ENCODE measurements at regions not wholly inside any gene's neighbourhood (a gene's known extent, or its start where the extent isn't known, plus 50 kb on each side); places are given as distances from the start of the nearest gene placed in this dataset.

GRCh38 chr3:4195006-4195405 lies 108.2 kb upstream of the SETMAR start:
- H3K36me3 ChIP-seq (replicated peaks in 1 of 2; ENCODE audit: control extremely low read depth in 1 of 2, control insufficient read depth in 1 of 2, extremely low read depth in 1 of 2, insufficient read depth in 2 of 2, low read length in 1 of 2): no peaks in the 10 kb centered on the region
- no peaks in the 10 kb centered on the region for H3K9me3 ChIP-seq (ENCODE audit: control extremely low read depth in 1 of 3, control insufficient read depth in 2 of 3, insufficient read depth in 1 of 3, low read length in 2 of 3)
- intact Hi-C loops (cut with micrococcal nuclease): no loop called here
- ChIA-PET POLR2A (no interaction called here), CTCF (no interaction called here)
- Mint-ChIP-seq H3K27me3 (no peaks in the 10 kb centered on the region), H3K9me3 (ENCODE audit: insufficient read depth) (peaks cover 2% of the 10 kb centered on the region), H3K4me1 (no peaks in the 10 kb centered on the region), H3K4me3 (no peak overlapping the region), H3K27ac (no peak overlapping the region)
- no peaks in the 10 kb centered on the region for H3K79me2 ChIP-seq (ENCODE audit: control insufficient read depth, insufficient read depth, low read length)
- no peak overlapping the region for H3K4me3 ChIP-seq (ENCODE audit: control extremely low read depth in 1 of 5, extremely low read depth in 1 of 5, insufficient read depth in 1 of 5, low read depth in 2 of 5, low read length in 4 of 5)
- H3K4me2 ChIP-seq (replicated peaks; ENCODE audit: low read depth, low read length, poor library complexity, severe bottlenecking): no peak overlapping the region
- no peaks in the 10 kb centered on the region for H3K27me3 ChIP-seq (replicated peaks in 1 of 4; ENCODE audit: control extremely low read depth in 1 of 4, control insufficient read depth in 3 of 4, insufficient read depth in 4 of 4, low read length in 3 of 4)
- no peak overlapping the region for H2AFZ ChIP-seq (ENCODE audit: insufficient read depth, low read depth, low read length, poor library complexity, severe bottlenecking)
- TF ChIP-seq CTCF (IDR thresholded peaks at IDR 0.05) (no peak), EZH2 (IDR thresholded peaks at IDR 0.05; ENCODE audit: borderline replicate concordance, insufficient read depth, low read depth, low read length, poor library complexity, severe bottlenecking) (no peak)
- ATAC-seq (ENCODE audit: low read depth) (no peak), DNase-seq (no peak)
- H3K9ac ChIP-seq (ENCODE audit: low read length): no peak overlapping the region
- no peaks in the 10 kb centered on the region for H4K20me1 ChIP-seq (ENCODE audit: control insufficient read depth, insufficient read depth, low read length, poor library complexity, severe bottlenecking)
- no peaks in the 10 kb centered on the region for H3K4me1 ChIP-seq (ENCODE audit: control insufficient read depth in 2 of 2, insufficient read depth in 2 of 2, low read length in 2 of 2)
- no peak overlapping the region for H3K27ac ChIP-seq (ENCODE audit: low read length in 2 of 2)

- Mint-ChIP-seq H3K27me3 (no peaks in the 10 kb centered on the region), H3K4me1 (no peaks in the 10 kb centered on the region), H3K4me3 (no peak overlapping the region), H3K9me3 (ENCODE audit: insufficient read depth) (peaks cover 2% of the 10 kb centered on the region), H3K27ac (no peak overlapping the region)
- no peaks in the 10 kb centered on the region for H4K20me1 ChIP-seq (ENCODE audit: control insufficient read depth, insufficient read depth, low read length, poor library complexity, severe bottlenecking)
- H3K9ac ChIP-seq (ENCODE audit: low read length): no peak overlapping the region
- no peaks in the 10 kb centered on the region for H3K36me3 ChIP-seq (replicated peaks in 1 of 2; ENCODE audit: control extremely low read depth in 1 of 2, control insufficient read depth in 1 of 2, extremely low read depth in 1 of 2, insufficient read depth in 2 of 2, low read length in 1 of 2)
- H3K4me1 ChIP-seq (ENCODE audit: control insufficient read depth in 2 of 2, insufficient read depth in 2 of 2, low read length in 2 of 2): no peaks in the 10 kb centered on the region
- no peak overlapping the region for H3K27ac ChIP-seq (ENCODE audit: low read length in 2 of 2)
- no peaks in the 10 kb centered on the region for H3K27me3 ChIP-seq (replicated peaks in 1 of 4; ENCODE audit: control extremely low read depth in 1 of 4, control insufficient read depth in 3 of 4, insufficient read depth in 4 of 4, low read length in 3 of 4)
- H3K4me2 ChIP-seq (replicated peaks; ENCODE audit: low read depth, low read length, poor library complexity, severe bottlenecking): no peak overlapping the region
- ChIA-PET CTCF (interaction anchor here (1.0 kb wide), 1 partner anchor 49 kb away, joined by 3 read pairs; no protein-coding TSS in a partner anchor), POLR2A (no interaction called here)
- DNase-seq: no peak
- WGBS (ENCODE audit: insufficient coverage): no CpG with 5 or more reads among the region's 1 CpG
- H3K9me3 ChIP-seq (ENCODE audit: control extremely low read depth in 1 of 3, control insufficient read depth in 2 of 3, insufficient read depth in 1 of 3, low read length in 2 of 3): no peaks in the 10 kb centered on the region
- intact Hi-C loops (cut with micrococcal nuclease): no loop called here
- no peaks in the 10 kb centered on the region for H3K79me2 ChIP-seq (ENCODE audit: control insufficient read depth, insufficient read depth, low read length)
- H3K4me3 ChIP-seq (ENCODE audit: control extremely low read depth in 1 of 5, extremely low read depth in 1 of 5, insufficient read depth in 1 of 5, low read depth in 2 of 5, low read length in 4 of 5): no peak overlapping the region
- ATAC-seq (ENCODE audit: low read depth): no peak
- TF ChIP-seq EZH2 (IDR thresholded peaks at IDR 0.05; ENCODE audit: borderline replicate concordance, insufficient read depth, low read depth, low read length, poor library complexity, severe bottlenecking) (no peak), CTCF (IDR thresholded peaks at IDR 0.05) (no peak)
- no peak overlapping the region for H2AFZ ChIP-seq (ENCODE audit: insufficient read depth, low read depth, low read length, poor library complexity, severe bottlenecking)
These were observed 106.5 kb upstream of the SETMAR start for GRCh38 chr3:4196506-4197147.

Data from B cell (primary cell).